Stimulated activated CD8-positive, alpha-beta memory T cell treated with anti-CD3 and anti-CD28 coated beads, Interleukin-4, amount 100 ng/mL, for 4 hours (primary cell): ENCODE measurements at regions not wholly inside any gene's neighbourhood (a gene's known extent, or its start where the extent isn't known, plus 50 kb on each side); places are given as distances from the start of the nearest gene placed in this dataset.
"Not testable (repeated sequence)": the region's sequence is repeated elsewhere in the genome, so short reads cannot be mapped to it uniquely, and the experiment has no call there.

Experiments
- DNase-seq, 2 donors: peaks; one replicate each; pipeline ENCODE4 v3.0.0-alpha.2; 2020; ENCODE audit warnings: low read depth in 2 of 2, low spot score in 1 of 2

DNA sequence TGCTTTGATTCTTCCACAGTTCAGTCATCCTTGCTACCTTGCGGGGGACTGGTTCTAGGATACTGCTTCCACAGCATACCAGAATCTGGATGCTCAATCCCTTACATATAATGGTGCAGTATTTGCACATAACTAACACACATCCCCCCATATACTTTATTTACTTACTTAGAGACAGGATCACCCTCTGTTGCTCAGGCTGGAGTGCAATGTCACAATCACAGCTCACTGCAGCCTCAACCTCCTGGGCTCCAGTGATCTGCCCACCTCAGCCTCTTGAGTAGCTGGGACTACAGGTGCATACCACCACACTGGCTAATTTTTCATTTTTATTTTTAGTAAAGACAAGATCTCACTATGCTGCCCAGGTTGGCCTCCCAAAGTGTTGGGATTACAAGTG, 112.2 kb downstream of the GOSR1 start:
- DNase-seq: no peak

DNA sequence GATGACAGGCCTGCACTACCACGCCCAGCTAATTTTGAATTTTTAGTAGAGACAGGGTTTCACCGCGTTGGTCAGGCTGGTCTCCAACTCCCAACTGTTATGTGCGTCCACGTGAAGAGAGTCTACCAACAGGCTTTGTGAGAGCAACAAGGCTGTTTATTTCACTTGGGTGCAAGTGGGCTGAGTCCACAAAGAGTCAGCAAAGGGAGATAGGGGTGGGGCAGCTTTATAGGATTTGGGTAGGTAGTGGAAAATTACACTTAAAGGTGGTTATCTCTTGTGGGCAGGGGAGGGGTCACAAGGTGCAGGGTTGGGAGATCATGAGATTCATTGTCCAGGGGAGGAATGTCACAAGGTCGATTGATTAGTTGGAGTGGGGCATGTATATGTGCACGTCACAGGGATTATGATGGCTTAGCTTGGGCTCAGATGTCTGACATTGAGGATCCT, 111.6 kb downstream of the GOSR1 start:
- no peak for DNase-seq

DNA sequence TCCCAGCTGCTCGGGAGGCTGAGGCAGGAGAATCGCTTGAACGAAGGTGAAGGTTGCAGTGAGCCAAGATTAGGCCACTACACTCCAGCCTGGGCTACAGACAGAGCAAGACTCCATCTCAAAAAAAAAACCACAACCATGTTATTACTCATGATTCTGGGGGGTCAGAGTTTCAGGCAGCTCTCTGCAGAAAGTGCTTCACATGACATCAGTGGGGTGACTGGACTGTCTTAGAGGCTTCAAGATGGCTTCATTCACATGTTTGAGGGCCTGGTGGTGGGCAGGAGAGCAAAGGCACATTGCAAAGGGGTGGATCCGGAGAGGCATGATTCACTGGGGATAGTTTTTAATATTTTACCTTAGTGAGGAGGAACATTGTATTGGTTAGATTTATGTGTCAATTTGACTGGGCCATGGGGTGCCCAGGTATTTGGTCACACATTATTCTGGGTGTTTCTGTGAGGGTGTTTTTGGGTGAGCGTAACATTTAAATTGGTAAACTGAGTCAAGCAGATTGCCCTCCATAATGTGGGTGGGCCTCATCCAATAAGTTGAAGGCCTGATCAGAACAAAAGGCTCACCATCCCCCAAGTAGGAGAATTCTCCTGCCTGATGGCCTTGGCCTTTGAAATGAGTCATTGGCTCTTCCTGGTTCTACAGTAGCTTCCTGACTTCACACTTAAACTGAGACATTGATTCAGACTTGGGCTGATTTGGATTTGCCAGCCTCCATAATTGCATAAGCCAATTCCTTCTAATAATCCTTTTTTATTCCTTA, 109.8 kb downstream of the GOSR1 start:
- DNase-seq: no peak

DNA sequence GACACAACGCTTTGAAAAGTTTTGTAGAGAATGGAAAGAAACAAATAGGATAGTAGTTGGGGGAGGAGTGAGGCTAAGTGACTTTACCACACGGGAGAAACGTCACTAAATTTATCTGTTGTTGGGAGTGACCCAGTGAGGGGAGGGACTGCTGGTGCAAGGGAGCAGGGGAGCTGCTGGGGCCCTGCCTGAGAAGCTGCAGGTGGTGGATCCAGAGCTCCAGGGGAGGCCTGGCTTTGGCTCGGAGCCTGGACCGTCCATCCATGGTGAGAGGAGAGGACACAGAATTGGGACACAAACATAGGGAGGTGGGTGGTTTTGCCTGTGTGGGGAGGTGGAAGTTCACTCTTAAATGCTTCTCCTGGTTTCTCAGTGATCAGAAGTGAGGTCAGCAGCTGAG, 107.6 kb downstream of the GOSR1 start:
- DNase-seq: no peak

DNA sequence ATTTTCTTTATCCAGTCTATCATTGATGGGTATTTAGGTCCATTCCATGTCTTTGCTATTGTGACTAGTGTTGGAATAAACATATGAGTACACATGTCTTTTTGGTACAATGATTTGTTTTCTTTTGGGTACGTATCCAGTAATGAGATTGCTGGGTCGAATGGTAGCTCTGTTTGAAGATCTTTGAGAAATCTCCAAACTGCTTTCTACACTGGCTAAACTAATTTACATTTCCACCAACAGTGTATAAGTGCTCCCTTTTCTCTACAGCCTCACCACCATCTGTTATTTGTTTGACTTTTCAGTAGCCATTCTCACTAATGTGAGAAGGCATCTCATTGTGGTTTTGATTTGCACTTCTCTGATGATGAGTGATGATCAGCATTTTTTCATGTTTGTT, 103.7 kb downstream of the GOSR1 start:
- no peak for DNase-seq

DNA sequence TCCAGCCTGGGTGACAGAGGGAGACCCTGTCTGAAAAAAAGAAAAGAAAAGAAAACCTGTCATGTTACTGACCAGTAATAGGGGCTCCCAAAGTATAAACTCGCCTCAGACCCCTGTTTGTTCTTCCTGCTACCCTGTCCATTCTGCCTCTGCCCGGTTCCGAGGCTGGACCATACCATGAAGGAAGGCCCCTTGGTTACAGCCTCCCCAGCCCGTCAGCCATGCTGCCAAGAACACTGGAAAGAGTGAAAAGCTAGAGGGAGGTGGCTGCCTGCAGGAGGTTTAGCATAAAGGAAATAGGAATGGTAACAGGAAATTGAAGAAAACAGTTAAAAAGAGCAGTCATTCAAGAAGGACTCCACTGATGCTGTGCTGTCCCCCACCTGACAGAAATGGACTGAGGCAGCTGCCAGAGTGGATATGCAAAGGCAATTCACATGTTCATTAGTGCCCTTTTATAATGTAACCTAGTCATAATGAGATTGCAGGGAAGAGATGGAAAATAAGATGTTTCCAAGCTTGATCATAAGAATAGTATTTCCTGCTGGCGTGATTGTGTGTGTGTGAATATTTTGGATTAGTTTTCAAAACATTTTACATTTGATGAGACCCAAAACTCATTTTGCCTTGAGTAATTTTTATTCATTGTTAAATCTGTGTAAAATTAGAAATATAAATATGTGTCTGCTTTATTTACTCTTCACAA, 102.6 kb downstream of the GOSR1 start:
- no peak for DNase-seq

DNA sequence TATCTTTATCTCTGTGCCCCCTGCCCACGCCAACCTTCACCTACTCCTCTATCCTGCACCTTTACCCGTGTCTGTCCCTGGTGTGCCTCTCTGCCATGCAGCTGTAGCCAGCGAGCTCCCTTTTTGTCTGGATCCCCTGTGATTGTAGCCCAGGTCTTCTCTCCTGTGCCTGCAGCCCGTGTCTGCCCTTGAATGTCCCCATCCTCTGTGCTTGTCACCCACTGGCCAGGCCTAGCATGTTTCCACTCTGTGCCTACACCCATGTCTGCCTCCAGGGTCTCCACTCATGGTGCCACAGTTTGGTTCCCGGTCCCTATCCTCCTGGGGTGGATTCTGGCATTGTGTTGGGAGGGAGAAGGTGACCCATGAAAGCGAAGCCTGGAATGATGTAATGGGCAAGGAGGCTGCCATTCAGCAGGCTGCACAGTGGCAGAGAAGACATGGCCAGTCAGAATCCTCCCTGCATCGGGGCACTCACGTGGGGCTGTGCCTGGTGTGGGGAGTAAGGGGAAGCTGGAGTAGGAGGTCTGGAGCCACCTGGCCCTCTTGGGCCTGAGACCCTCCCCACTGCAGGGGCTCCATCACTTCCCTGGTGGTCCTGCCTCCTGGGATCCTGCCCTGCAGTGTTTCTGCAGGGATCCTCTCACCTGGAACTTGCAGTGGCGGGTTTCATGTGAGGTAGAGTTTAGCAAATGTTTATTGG, 101.0 kb downstream of the GOSR1 start:
- not testable (repeated sequence) for DNase-seq
